ENCODE measurements at regions not wholly inside any gene's neighbourhood (a gene's known extent, or its start where the extent isn't known, plus 50 kb on each side); places are given as distances from the start of the nearest gene placed in this dataset.
A peak's percentile ranks its signal among the peaks of the same experiment; 100 is the strongest.

- H3F3A ChIP-seq (ENCODE audit: insufficient read depth, low read length) = no peaks in the 10 kb centered on the region
- no peak overlapping the region for H2AFZ ChIP-seq (ENCODE audit: low read length)
- H3K36me3 ChIP-seq (ENCODE audit: insufficient read depth, low read length) = no peaks in the 10 kb centered on the region; the same call in 1 of the 2 replicates
- no peak overlapping the region for H3K4me2 ChIP-seq (ENCODE audit: low read length)
- H3K9ac ChIP-seq (ENCODE audit: low read length) = no peak overlapping the region
- TF ChIP-seq CTCF (IDR thresholded peaks at IDR 0.05; ENCODE audit: low read length) (no peak), EZH2 (IDR thresholded peaks at IDR 0.05; ENCODE audit: borderline replicate concordance, low read length) (no peak)
- no peaks in the 10 kb centered on the region for H3K9me2 ChIP-seq (ENCODE audit: low read depth, low read length)
- H3K27me3 ChIP-seq (ENCODE audit: insufficient read depth, low read length) = no peaks in the 10 kb centered on the region
- H3K79me2 ChIP-seq (ENCODE audit: insufficient read depth, low read length) = no peaks in the 10 kb centered on the region
- H3K9me3 ChIP-seq (ENCODE audit: low read length) = no peaks in the 10 kb centered on the region
- peaks cover 38% of the 10 kb centered on the region for H3K4me1 ChIP-seq (ENCODE audit: insufficient read depth, low read length, severe bottlenecking)
- H3K27ac ChIP-seq (ENCODE audit: low read depth, low read length, poor library complexity, severe bottlenecking) = no peak overlapping the region
- H4K20me1 ChIP-seq (ENCODE audit: insufficient read depth, low read length) = no peaks in the 10 kb centered on the region
- no peak overlapping the region for H3K4me3 ChIP-seq (ENCODE audit: low read depth, low read length, poor library complexity, severe bottlenecking)
Measured at GRCh38 chr1:83694449-83694848, 304.5 kb downstream of the TTLL7 start.

GRCh38 chr1:83693427-83694126, 305.4 kb downstream of the TTLL7 start:
- Histone ChIP-seq H4K20me1 (ENCODE audit: insufficient read depth, low read length) (no peaks in the 10 kb centered on the region), H3K79me2 (ENCODE audit: insufficient read depth, low read length) (no peaks in the 10 kb centered on the region), H3K9me2 (ENCODE audit: low read depth, low read length) (no peaks in the 10 kb centered on the region), H2AFZ (ENCODE audit: low read length) (no peak overlapping the region), H3K36me3 (ENCODE audit: insufficient read depth, low read length) (no peaks in the 10 kb centered on the region), H3K4me2 (ENCODE audit: low read length) (peak overlapping the region; percentile 52), H3K27ac (ENCODE audit: low read depth, low read length, poor library complexity, severe bottlenecking) (no peak overlapping the region), H3K9ac (ENCODE audit: low read length) (no peak overlapping the region; the same call in 1 of the 2 replicates), H3K9me3 (ENCODE audit: low read length) (no peaks in the 10 kb centered on the region), H3K4me1 (ENCODE audit: insufficient read depth, low read length, severe bottlenecking) (peaks cover 38% of the 10 kb centered on the region), H3F3A (ENCODE audit: insufficient read depth, low read length) (no peaks in the 10 kb centered on the region), H3K4me3 (ENCODE audit: low read depth, low read length, poor library complexity, severe bottlenecking) (peak overlapping the region; percentile 12), H3K27me3 (ENCODE audit: insufficient read depth, low read length) (no peaks in the 10 kb centered on the region)
- TF ChIP-seq CTCF (IDR thresholded peaks at IDR 0.05; ENCODE audit: low read length) (no peak), EZH2 (IDR thresholded peaks at IDR 0.05; ENCODE audit: borderline replicate concordance, low read length) (no peak)

GRCh38 chr1:83692524-83693381, 306.2 kb downstream of the TTLL7 start:
- H3K4me2 ChIP-seq (ENCODE audit: low read length) = peak overlapping the region; percentile 52
- no peak overlapping the region; the same call in 1 of the 2 replicates for H3K9ac ChIP-seq (ENCODE audit: low read length)
- peaks cover 38% of the 10 kb centered on the region for H3K4me1 ChIP-seq (ENCODE audit: insufficient read depth, low read length, severe bottlenecking)
- H2AFZ ChIP-seq (ENCODE audit: low read length) = no peak overlapping the region
- H3K27me3 ChIP-seq (ENCODE audit: insufficient read depth, low read length) = no peaks in the 10 kb centered on the region
- TF ChIP-seq CTCF (IDR thresholded peaks at IDR 0.05; ENCODE audit: low read length) (no peak), EZH2 (IDR thresholded peaks at IDR 0.05; ENCODE audit: borderline replicate concordance, low read length) (no peak)
- no peaks in the 10 kb centered on the region for H4K20me1 ChIP-seq (ENCODE audit: insufficient read depth, low read length)
- H3K27ac ChIP-seq (ENCODE audit: low read depth, low read length, poor library complexity, severe bottlenecking) = no peak overlapping the region
- no peaks in the 10 kb centered on the region for H3K9me2 ChIP-seq (ENCODE audit: low read depth, low read length)
- H3F3A ChIP-seq (ENCODE audit: insufficient read depth, low read length) = no peaks in the 10 kb centered on the region
- no peaks in the 10 kb centered on the region for H3K9me3 ChIP-seq (ENCODE audit: low read length)
- no peaks in the 10 kb centered on the region for H3K79me2 ChIP-seq (ENCODE audit: insufficient read depth, low read length)
- H3K36me3 ChIP-seq (ENCODE audit: insufficient read depth, low read length) = no peaks in the 10 kb centered on the region
- H3K4me3 ChIP-seq (ENCODE audit: low read depth, low read length, poor library complexity, severe bottlenecking) = peak overlapping the region; percentile 12
